ENCODE measurements at regions not wholly inside any gene's neighbourhood (a gene's known extent, or its start where the extent isn't known, plus 50 kb on each side); places are given as distances from the start of the nearest gene placed in this dataset.

- H4K20me1 ChIP-seq (ENCODE audit: insufficient read depth, poor library complexity, severe bottlenecking) = no peaks in the 10 kb centered on the region
- no peaks in the 10 kb centered on the region for H3K79me2 ChIP-seq
- no peak overlapping the region for H3K27ac ChIP-seq
- H3K4me1 ChIP-seq (ENCODE audit: insufficient read depth) = no peaks in the 10 kb centered on the region
- H3K27me3 ChIP-seq = no peaks in the 10 kb centered on the region
- 60% methylated on average over 6 of the region's 6 CpGs for WGBS (ENCODE audit: low lambda C conversion rate, missing lambda C conversion rate)
- no peaks in the 10 kb centered on the region for H3K9me3 ChIP-seq (ENCODE audit: low read depth)
- no peak for DNase-seq (ENCODE audit: low spot score)
- H3K4me3 ChIP-seq = no peak overlapping the region
- no peak overlapping the region for H2AFZ ChIP-seq
- H3K9me2 ChIP-seq (replicated peaks; ENCODE audit: insufficient read depth) = no peaks in the 10 kb centered on the region
- H3K4me2 ChIP-seq = no peak overlapping the region
- TF ChIP-seq EZH2phosphoT487 (IDR thresholded peaks at IDR 0.05; ENCODE audit: low read depth, severe bottlenecking, unreplicated experiment) = no peak
- no peaks in the 10 kb centered on the region for H3K36me3 ChIP-seq (replicated peaks; ENCODE audit: insufficient read depth, low read depth)
These were observed 269.3 kb downstream of the GLI2 start for GRCh38 chr2:121004950-121005349.

- WGBS (ENCODE audit: low lambda C conversion rate, missing lambda C conversion rate) = 53% methylated on average over 3 of the region's 3 CpGs
- Histone ChIP-seq H3K4me3 (no peak overlapping the region), H3K4me1 (ENCODE audit: insufficient read depth) (no peaks in the 10 kb centered on the region), H3K27me3 (no peaks in the 10 kb centered on the region), H2AFZ (no peak overlapping the region), H3K36me3 (replicated peaks; ENCODE audit: insufficient read depth, low read depth) (no peaks in the 10 kb centered on the region), H3K27ac (no peak overlapping the region), H3K79me2 (no peaks in the 10 kb centered on the region), H3K9me3 (ENCODE audit: low read depth) (no peaks in the 10 kb centered on the region), H4K20me1 (ENCODE audit: insufficient read depth, poor library complexity, severe bottlenecking) (no peaks in the 10 kb centered on the region), H3K4me2 (no peak overlapping the region), H3K9me2 (replicated peaks; ENCODE audit: insufficient read depth) (no peaks in the 10 kb centered on the region)
- no peak for DNase-seq (ENCODE audit: low spot score)
- no peak for TF ChIP-seq EZH2 (IDR thresholded peaks at IDR 0.05; ENCODE audit: borderline replicate concordance)
- no peak for TF ChIP-seq EZH2phosphoT487 (IDR thresholded peaks at IDR 0.05; ENCODE audit: low read depth, severe bottlenecking, unreplicated experiment)
- TF ChIP-seq, protein P1, sequence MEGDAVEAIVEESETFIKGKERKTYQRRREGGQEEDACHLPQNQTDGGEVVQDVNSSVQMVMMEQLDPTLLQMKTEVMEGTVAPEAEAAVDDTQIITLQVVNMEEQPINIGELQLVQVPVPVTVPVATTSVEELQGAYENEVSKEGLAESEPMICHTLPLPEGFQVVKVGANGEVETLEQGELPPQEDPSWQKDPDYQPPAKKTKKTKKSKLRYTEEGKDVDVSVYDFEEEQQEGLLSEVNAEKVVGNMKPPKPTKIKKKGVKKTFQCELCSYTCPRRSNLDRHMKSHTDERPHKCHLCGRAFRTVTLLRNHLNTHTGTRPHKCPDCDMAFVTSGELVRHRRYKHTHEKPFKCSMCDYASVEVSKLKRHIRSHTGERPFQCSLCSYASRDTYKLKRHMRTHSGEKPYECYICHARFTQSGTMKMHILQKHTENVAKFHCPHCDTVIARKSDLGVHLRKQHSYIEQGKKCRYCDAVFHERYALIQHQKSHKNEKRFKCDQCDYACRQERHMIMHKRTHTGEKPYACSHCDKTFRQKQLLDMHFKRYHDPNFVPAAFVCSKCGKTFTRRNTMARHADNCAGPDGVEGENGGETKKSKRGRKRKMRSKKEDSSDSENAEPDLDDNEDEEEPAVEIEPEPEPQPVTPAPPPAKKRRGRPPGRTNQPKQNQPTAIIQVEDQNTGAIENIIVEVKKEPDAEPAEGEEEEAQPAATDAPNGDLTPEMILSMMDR (IDR thresholded peaks at IDR 0.05; ENCODE audit: poor library complexity) = no peak
These were observed 269.8 kb downstream of the GLI2 start for GRCh38 chr2:121005453-121005852.

DNA sequence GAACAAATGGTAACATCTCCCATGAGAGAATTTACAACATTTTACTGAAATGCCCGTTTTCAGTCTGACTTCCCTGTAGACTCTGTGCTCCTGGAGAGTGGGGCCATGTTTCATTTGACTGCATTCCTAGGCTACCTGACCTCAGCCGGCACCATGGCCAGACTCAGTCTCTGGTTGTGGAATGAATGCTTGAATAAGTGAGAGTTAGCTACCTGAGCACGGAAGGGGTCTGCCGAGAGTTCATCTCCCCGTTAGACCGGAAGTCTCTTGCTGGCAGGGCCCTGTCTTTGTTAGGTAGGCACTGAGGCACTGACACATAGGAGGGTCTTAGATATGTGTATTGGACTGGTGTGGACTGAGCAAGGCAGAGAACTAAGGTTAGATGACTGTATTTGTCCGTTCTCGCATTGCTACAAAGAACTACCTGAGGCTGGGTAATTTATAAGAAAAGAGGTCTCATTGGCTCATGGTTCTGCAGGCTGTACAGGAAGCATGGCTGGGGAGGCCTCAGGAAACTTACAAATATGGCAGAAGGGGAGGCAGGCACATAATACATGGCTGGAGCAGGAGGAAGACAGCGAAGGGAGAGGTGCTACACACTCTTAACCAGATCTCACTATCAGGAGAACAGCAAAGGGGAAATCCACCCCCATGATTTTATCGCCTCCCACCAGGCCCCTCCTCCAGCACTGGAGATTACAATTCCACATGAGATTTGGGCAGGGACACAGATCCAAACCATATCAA is 271.2 kb downstream of the GLI2 start:
- no peaks in the 10 kb centered on the region for H4K20me1 ChIP-seq (ENCODE audit: insufficient read depth, poor library complexity, severe bottlenecking)
- TF ChIP-seq EZH2 (IDR thresholded peaks at IDR 0.05; ENCODE audit: borderline replicate concordance) (no peak), EZH2phosphoT487 (IDR thresholded peaks at IDR 0.05; ENCODE audit: low read depth, severe bottlenecking, unreplicated experiment) (no peak)
- TF ChIP-seq, protein P1 (IDR thresholded peaks at IDR 0.05; ENCODE audit: poor library complexity) = no peak
- no peak overlapping the region for H3K4me2 ChIP-seq
- no peaks in the 10 kb centered on the region for H3K9me3 ChIP-seq (ENCODE audit: low read depth)
- H3K79me2 ChIP-seq = no peaks in the 10 kb centered on the region
- WGBS (ENCODE audit: low lambda C conversion rate, missing lambda C conversion rate) = 94% methylated on average over 10 of the region's 10 CpGs
- H3K27ac ChIP-seq = no peak overlapping the region
- no peak overlapping the region for H3K4me3 ChIP-seq
- no peak overlapping the region for H2AFZ ChIP-seq
- H3K36me3 ChIP-seq (replicated peaks; ENCODE audit: insufficient read depth, low read depth) = no peaks in the 10 kb centered on the region
- no peaks in the 10 kb centered on the region for H3K9me2 ChIP-seq (replicated peaks; ENCODE audit: insufficient read depth)
- H3K27me3 ChIP-seq = no peaks in the 10 kb centered on the region
- no peaks in the 10 kb centered on the region for H3K4me1 ChIP-seq (ENCODE audit: insufficient read depth)
- no peak for DNase-seq (ENCODE audit: low spot score)

GRCh38 chr2:121007490-121007853 is 271.8 kb downstream of the GLI2 start:
- TF ChIP-seq, protein P1 (IDR thresholded peaks at IDR 0.05; ENCODE audit: poor library complexity) = no peak
- TF ChIP-seq EZH2phosphoT487 (IDR thresholded peaks at IDR 0.05; ENCODE audit: low read depth, severe bottlenecking, unreplicated experiment) (no peak), EZH2 (IDR thresholded peaks at IDR 0.05; ENCODE audit: borderline replicate concordance) (no peak)
- Histone ChIP-seq H2AFZ (no peak overlapping the region), H3K9me3 (ENCODE audit: low read depth) (no peaks in the 10 kb centered on the region), H4K20me1 (ENCODE audit: insufficient read depth, poor library complexity, severe bottlenecking) (no peaks in the 10 kb centered on the region), H3K4me2 (no peak overlapping the region), H3K79me2 (no peaks in the 10 kb centered on the region), H3K27me3 (no peaks in the 10 kb centered on the region), H3K9me2 (replicated peaks; ENCODE audit: insufficient read depth) (no peaks in the 10 kb centered on the region), H3K4me1 (ENCODE audit: insufficient read depth) (no peaks in the 10 kb centered on the region), H3K27ac (no peak overlapping the region), H3K4me3 (no peak overlapping the region), H3K36me3 (replicated peaks; ENCODE audit: insufficient read depth, low read depth) (no peaks in the 10 kb centered on the region)
- no peak for DNase-seq (ENCODE audit: low spot score)
- WGBS (ENCODE audit: low lambda C conversion rate, missing lambda C conversion rate) = 84% methylated on average over 2 of the region's 2 CpGs
